Effector memory CD4-positive, alpha-beta T cell (primary cell): ENCODE measurements at regions not wholly inside any gene's neighbourhood (a gene's known extent, or its start where the extent isn't known, plus 50 kb on each side); places are given as distances from the start of the nearest gene placed in this dataset.
"Not testable (repeated sequence)": the region's sequence is repeated elsewhere in the genome, so short reads cannot be mapped to it uniquely, and the experiment has no call there.

Experiments used
- DNase-seq, 3 donors: peaks; one replicate each; pipeline ENCODE4 v3.0.0-alpha.2; 2020
- H3K27ac ChIP-seq: 2 replicates; pipeline ENCODE4 v1.7.0; 2013; ENCODE audit warnings: mild to moderate bottlenecking, low read length, moderate library complexity; ENCODE audit not compliant: insufficient read depth, poor library complexity, severe bottlenecking
- H3K27me3 ChIP-seq: replicated peaks from 2 replicates; pipeline ENCODE4 v1.7.0; 2013; ENCODE audit warnings: mild to moderate bottlenecking, low read length; ENCODE audit not compliant: insufficient read depth, control insufficient read depth, poor library complexity, severe bottlenecking
- H3K36me3 ChIP-seq: 2 replicates; pipeline ENCODE4 v1.7.0; 2013; ENCODE audit warnings: mild to moderate bottlenecking, low read length, moderate library complexity; ENCODE audit not compliant: control insufficient read depth, insufficient read depth
- H3K4me1 ChIP-seq: 2 replicates; pipeline ENCODE4 v1.7.0; 2013; ENCODE audit warnings: low read length, mild to moderate bottlenecking; ENCODE audit not compliant: control insufficient read depth, insufficient read depth, poor library complexity, severe bottlenecking
- H3K4me3 ChIP-seq: 2 replicates; pipeline ENCODE4 v1.7.0; 2013; ENCODE audit warnings: low read length, low read depth, mild to moderate bottlenecking; ENCODE audit not compliant: insufficient read depth, poor library complexity, severe bottlenecking
- H3K9me3 ChIP-seq: 2 replicates; pipeline ENCODE4 v1.7.0; 2013; ENCODE audit warnings: mild to moderate bottlenecking, low read length, moderate library complexity; ENCODE audit not compliant: control insufficient read depth

GRCh38 chr3:115204475-115204874, 57.4 kb upstream of the ZBTB20 start:
- Histone ChIP-seq H3K36me3 (no peaks in the 10 kb centered on the region), H3K4me1 (no peaks in the 10 kb centered on the region), H3K27ac (no peak overlapping the region), H3K9me3 (no peaks in the 10 kb centered on the region), H3K4me3 (no peak overlapping the region), H3K27me3 (no peaks in the 10 kb centered on the region)
- DNase-seq: no peak

GRCh38 chr3:115208066-115208750, 61.1 kb upstream of the ZBTB20 start:
- no peaks in the 10 kb centered on the region for H3K27me3 ChIP-seq
- no peak overlapping the region for H3K27ac ChIP-seq

GRCh38 chr3:115211810-115212492, 64.9 kb upstream of the ZBTB20 start:
- H3K4me1 ChIP-seq: no peaks in the 10 kb centered on the region
- no peaks in the 10 kb centered on the region for H3K9me3 ChIP-seq
- no peak for DNase-seq
- no peak overlapping the region for H3K4me3 ChIP-seq
- H3K27ac ChIP-seq: no peak overlapping the region
- no peaks in the 10 kb centered on the region for H3K36me3 ChIP-seq
- no peaks in the 10 kb centered on the region for H3K27me3 ChIP-seq

More at GRCh38 chr3:115208066-115208750, 61.1 kb upstream of the ZBTB20 start:
- Histone ChIP-seq H3K9me3 (no peaks in the 10 kb centered on the region), H3K36me3 (no peaks in the 10 kb centered on the region), H3K4me1 (no peaks in the 10 kb centered on the region), H3K4me3 (no peak overlapping the region)
- DNase-seq: no peak

DNA sequence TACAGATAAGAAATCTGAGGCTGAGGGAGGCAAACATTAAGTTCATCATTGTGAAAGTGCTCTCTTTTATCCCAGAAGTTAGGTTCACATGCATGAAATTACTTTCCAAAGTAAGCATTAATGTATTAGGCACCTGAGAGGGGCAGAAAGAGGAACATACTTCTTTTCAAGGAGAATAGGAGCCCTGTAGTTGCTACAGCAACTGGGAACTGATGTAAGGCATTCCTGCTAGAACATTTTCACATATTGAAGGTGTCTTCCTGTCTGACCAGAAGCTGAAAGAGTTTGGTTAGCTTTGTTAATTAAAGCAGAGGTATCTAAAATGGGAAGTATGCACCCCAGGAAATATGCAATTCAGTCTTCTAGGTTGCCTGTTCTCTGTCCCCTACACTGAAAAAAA, 65.5 kb upstream of the ZBTB20 start:
- no peaks in the 10 kb centered on the region for H3K27me3 ChIP-seq
- no peaks in the 10 kb centered on the region for H3K4me1 ChIP-seq
- H3K9me3 ChIP-seq: no peaks in the 10 kb centered on the region
- H3K27ac ChIP-seq: no peak overlapping the region
- no peaks in the 10 kb centered on the region for H3K36me3 ChIP-seq
- H3K4me3 ChIP-seq: no peak overlapping the region
- DNase-seq: no peak

DNA sequence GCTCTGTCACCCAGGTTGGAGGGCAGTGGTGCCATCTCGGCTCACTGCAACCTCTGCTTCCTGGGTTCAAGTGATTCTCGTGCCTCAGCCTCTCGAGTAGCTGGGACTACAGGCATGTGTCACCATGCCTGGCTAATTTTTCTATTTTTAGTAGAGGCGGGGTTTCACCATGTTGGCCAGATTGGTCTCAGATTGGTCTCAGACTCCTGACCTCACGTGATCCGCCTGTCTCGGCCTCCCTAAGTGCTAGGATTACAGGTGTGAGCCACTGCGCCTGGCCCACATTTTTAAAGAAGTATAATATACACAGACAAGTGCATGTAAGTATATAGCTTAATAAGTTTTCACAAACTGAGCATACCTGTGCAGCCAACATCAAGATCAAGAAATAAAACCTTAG, 66.0 kb upstream of the ZBTB20 start:
- not testable (repeated sequence) for H3K27ac ChIP-seq, H3K27me3 ChIP-seq, H3K36me3 ChIP-seq, H3K9me3 ChIP-seq, H3K4me1 ChIP-seq, DNase-seq, H3K4me3 ChIP-seq

DNA sequence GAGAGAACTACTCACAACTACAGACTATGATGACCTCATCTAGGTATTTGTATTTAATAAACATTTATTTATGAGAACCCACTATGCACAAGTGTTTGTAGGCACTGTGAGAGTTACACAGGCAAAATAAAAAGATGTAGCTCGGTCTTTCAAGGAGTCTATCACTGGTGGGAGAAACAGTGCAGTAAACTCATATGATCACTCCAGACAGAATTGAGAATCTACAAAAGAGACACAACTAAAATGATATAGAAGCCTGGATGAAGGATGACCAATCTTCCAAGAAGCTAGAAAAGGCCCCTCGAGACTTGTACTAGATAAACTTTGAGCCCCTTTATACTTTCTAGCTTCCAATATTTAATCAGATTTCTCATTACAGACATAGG, 70.2 kb upstream of the ZBTB20 start:
- no peaks in the 10 kb centered on the region for H3K27me3 ChIP-seq
- no peaks in the 10 kb centered on the region for H3K36me3 ChIP-seq
- H3K9me3 ChIP-seq: no peaks in the 10 kb centered on the region
- no peak overlapping the region for H3K4me3 ChIP-seq
- no peaks in the 10 kb centered on the region for H3K4me1 ChIP-seq
- no peak overlapping the region for H3K27ac ChIP-seq
- DNase-seq: no peak

GRCh38 chr3:115217678-115218451, 70.8 kb upstream of the ZBTB20 start:
- no peaks in the 10 kb centered on the region for H3K27me3 ChIP-seq
- no peaks in the 10 kb centered on the region for H3K36me3 ChIP-seq
- no peak overlapping the region for H3K4me3 ChIP-seq
- no peaks in the 10 kb centered on the region for H3K9me3 ChIP-seq
- H3K27ac ChIP-seq: no peak overlapping the region
- no peak for DNase-seq
- no peaks in the 10 kb centered on the region for H3K4me1 ChIP-seq

GRCh38 chr3:115218859-115219258, 71.8 kb upstream of the ZBTB20 start:
- no peaks in the 10 kb centered on the region for H3K4me1 ChIP-seq
- no peaks in the 10 kb centered on the region for H3K36me3 ChIP-seq
- no peaks in the 10 kb centered on the region for H3K27me3 ChIP-seq
- H3K27ac ChIP-seq: no peak overlapping the region
- H3K9me3 ChIP-seq: no peaks in the 10 kb centered on the region
- no peak for DNase-seq
- no peak overlapping the region for H3K4me3 ChIP-seq

GRCh38 chr3:115224687-115225086, 77.6 kb upstream of the ZBTB20 start:
- Histone ChIP-seq H3K36me3 (no peaks in the 10 kb centered on the region), H3K4me3 (no peak overlapping the region)
- no peak for DNase-seq

GRCh38 chr3:115226844-115227445, 79.9 kb upstream of the ZBTB20 start:
- Histone ChIP-seq H3K9me3 (no peaks in the 10 kb centered on the region), H3K4me1 (no peaks in the 10 kb centered on the region), H3K4me3 (no peak overlapping the region), H3K36me3 (no peaks in the 10 kb centered on the region), H3K27ac (no peak overlapping the region), H3K27me3 (no peaks in the 10 kb centered on the region)
- DNase-seq: no peak

More at GRCh38 chr3:115224687-115225086, 77.6 kb upstream of the ZBTB20 start:
- Histone ChIP-seq H3K9me3 (no peaks in the 10 kb centered on the region), H3K27ac (no peak overlapping the region), H3K27me3 (no peaks in the 10 kb centered on the region), H3K4me1 (no peaks in the 10 kb centered on the region)
